ENCODE measurements at regions not wholly inside any gene's neighbourhood (a gene's known extent, or its start where the extent isn't known, plus 50 kb on each side); places are given as distances from the start of the nearest gene placed in this dataset.
"Not testable (repeated sequence)": the region's sequence is repeated elsewhere in the genome, so short reads cannot be mapped to it uniquely, and the experiment has no call there.

- TF ChIP-seq ZFX (IDR thresholded peaks at IDR 0.05; ENCODE audit: borderline replicate concordance) (no peak), CTCF (IDR thresholded peaks at IDR 0.05) (no peak)
Measured at GRCh38 chr4:82275431-82276331, 98.1 kb downstream of the HNRNPD start.

GRCh38 chr4:82274700-82275099 lies 99.1 kb downstream of the HNRNPD start:
- H3K27ac ChIP-seq = not testable (repeated sequence)

More at GRCh38 chr4:82275431-82276331, 98.1 kb downstream of the HNRNPD start:
- no peak overlapping the region for H3K27ac ChIP-seq

GRCh38 chr4:82272523-82272922 lies 101.3 kb downstream of the HNRNPD start:
- H3K27ac ChIP-seq = not testable (repeated sequence)

- not testable (repeated sequence) for H3K27ac ChIP-seq
Measured at GRCh38 chr4:82271915-82272480, 101.8 kb downstream of the HNRNPD start.

GRCh38 chr4:82268826-82269193 lies 105.0 kb downstream of the HNRNPD start:
- TF ChIP-seq ZFX (IDR thresholded peaks at IDR 0.05; ENCODE audit: borderline replicate concordance) = no peak
- TF ChIP-seq CTCF (IDR thresholded peaks at IDR 0.05) = peak; percentile 63

GRCh38 chr4:82268050-82268825 lies 105.6 kb downstream of the HNRNPD start:
- no peak overlapping the region for H3K27ac ChIP-seq
- TF ChIP-seq CTCF (IDR thresholded peaks at IDR 0.05) = peak; percentile 91
- no peak for TF ChIP-seq ZFX (IDR thresholded peaks at IDR 0.05; ENCODE audit: borderline replicate concordance)

More at GRCh38 chr4:82268826-82269193, 105.0 kb downstream of the HNRNPD start:
- H3K27ac ChIP-seq = no peak overlapping the region

- TF ChIP-seq CTCF (IDR thresholded peaks at IDR 0.05) (no peak), ZFX (IDR thresholded peaks at IDR 0.05; ENCODE audit: borderline replicate concordance) (no peak)
- no peak overlapping the region for H3K27ac ChIP-seq
Measured at GRCh38 chr4:82267506-82267905, 106.3 kb downstream of the HNRNPD start.

- TF ChIP-seq ZFX (IDR thresholded peaks at IDR 0.05; ENCODE audit: borderline replicate concordance) (no peak), CTCF (IDR thresholded peaks at IDR 0.05) (no peak)
- H3K27ac ChIP-seq = no peak overlapping the region
Measured at GRCh38 chr4:82266345-82266744, 107.4 kb downstream of the HNRNPD start.

All from 22Rv1 (cell line).